Coronary artery (tissue), 2 donors: ENCODE measurements at regions not wholly inside any gene's neighbourhood (a gene's known extent, or its start where the extent isn't known, plus 50 kb on each side); places are given as distances from the start of the nearest gene placed in this dataset.

Experiments
- DNase-seq: peaks from one replicate; pipeline ENCODE4 v3.0.0-alpha.2; 2017; ENCODE audit warnings: low spot score
- H3K27ac ChIP-seq, 2 donors: fragments of 200-600 bp; sonication (generic); one replicate each; pipeline ENCODE4 v1.5.1; 2016 to 2019
- H3K4me3 ChIP-seq: fragments of 200-600 bp; sonication (generic); 2 replicates; pipeline ENCODE4 v1.5.1; 2016; ENCODE audit warnings: mild to moderate bottlenecking, moderate library complexity
- TF ChIP-seq, protein P1 (sequence below): fragments of 200-600 bp; sonication (generic); IDR thresholded peaks from one replicate; pipeline ENCODE4 v1.5.1; 2019; ENCODE audit warnings: antibody characterized with exemption

- no peak overlapping the region for H3K27ac ChIP-seq
- TF ChIP-seq, protein P1, sequence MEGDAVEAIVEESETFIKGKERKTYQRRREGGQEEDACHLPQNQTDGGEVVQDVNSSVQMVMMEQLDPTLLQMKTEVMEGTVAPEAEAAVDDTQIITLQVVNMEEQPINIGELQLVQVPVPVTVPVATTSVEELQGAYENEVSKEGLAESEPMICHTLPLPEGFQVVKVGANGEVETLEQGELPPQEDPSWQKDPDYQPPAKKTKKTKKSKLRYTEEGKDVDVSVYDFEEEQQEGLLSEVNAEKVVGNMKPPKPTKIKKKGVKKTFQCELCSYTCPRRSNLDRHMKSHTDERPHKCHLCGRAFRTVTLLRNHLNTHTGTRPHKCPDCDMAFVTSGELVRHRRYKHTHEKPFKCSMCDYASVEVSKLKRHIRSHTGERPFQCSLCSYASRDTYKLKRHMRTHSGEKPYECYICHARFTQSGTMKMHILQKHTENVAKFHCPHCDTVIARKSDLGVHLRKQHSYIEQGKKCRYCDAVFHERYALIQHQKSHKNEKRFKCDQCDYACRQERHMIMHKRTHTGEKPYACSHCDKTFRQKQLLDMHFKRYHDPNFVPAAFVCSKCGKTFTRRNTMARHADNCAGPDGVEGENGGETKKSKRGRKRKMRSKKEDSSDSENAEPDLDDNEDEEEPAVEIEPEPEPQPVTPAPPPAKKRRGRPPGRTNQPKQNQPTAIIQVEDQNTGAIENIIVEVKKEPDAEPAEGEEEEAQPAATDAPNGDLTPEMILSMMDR, result no peak
- no peak overlapping the region for H3K4me3 ChIP-seq
- no peak for DNase-seq
Measured at GRCh38 chr3:115498898-115499297, 124.4 kb upstream of the GAP43 start.

- TF ChIP-seq, protein P1, result no peak
- Histone ChIP-seq H3K4me3 (no peak overlapping the region), H3K27ac (no peak overlapping the region)
- DNase-seq, result no peak
Measured at GRCh38 chr3:115499666-115500065, 123.6 kb upstream of the GAP43 start.

DNA sequence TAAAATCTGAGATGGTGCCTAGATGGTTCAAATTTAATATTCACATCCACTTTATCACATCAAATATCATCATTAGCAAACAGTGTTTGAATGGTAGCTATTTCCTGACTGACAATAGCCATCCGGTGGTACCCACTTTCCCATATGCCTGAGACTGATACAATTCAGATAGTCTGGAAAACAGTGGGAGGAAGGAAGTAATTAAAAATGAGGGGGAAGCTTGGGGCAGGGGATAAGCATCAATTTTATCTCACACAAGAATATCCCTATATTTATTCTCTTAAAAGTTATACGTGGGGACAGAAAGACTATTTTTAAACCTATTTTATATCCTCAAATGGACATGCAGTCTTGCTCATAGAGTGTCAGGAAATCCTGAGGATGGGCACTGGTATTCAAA lies 122.5 kb upstream of the GAP43 start:
- no peak overlapping the region for H3K4me3 ChIP-seq
- TF ChIP-seq, protein P1, result no peak
- H3K27ac ChIP-seq, result no peak overlapping the region
- no peak for DNase-seq

GRCh38 chr3:115502128-115502527 lies 121.2 kb upstream of the GAP43 start:
- H3K27ac ChIP-seq, result no peak overlapping the region
- no peak for DNase-seq
- TF ChIP-seq, protein P1, result no peak
- no peak overlapping the region for H3K4me3 ChIP-seq

DNA sequence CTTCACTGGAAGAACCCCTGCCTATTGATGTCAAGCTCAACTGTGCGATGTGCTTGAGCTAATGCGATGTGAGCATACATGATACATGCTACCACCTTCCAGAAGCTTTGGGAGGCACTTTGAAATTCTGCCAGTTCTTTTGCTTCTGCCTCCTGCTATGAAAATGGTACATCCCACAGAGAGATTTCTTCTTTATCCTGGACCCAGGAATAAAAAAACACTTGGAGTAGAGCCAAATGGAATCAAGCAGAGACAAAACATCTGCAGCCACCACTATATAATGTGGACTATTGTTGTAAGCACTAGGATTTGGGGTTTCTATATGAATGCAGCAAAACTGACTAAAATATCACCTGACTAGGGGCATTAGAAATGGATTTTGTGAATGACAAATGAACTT lies 119.9 kb upstream of the GAP43 start:
- TF ChIP-seq, protein P1, result no peak
- H3K4me3 ChIP-seq, result no peak overlapping the region
- DNase-seq, result no peak
- no peak overlapping the region for H3K27ac ChIP-seq

DNA sequence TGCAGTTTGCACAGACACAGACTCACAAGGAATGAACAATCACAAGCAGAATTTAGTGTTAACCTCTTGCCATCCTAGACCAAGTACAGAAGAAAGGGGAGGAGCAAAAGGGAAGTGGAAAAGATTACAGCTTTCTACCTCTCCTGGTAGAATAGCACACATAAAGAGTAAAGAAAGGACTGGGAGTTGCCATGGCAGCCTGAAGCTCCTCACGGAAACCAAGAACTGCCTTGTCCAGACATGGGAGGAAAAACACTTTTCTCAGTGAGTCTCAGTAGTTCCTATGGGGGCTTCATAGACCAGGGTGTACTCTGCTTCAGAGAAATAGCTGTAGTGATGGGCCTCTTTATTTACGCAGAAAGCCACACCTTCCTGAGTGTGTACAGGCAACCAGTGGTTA lies 114.7 kb upstream of the GAP43 start:
- no peak overlapping the region for H3K27ac ChIP-seq
- no peak overlapping the region for H3K4me3 ChIP-seq
- TF ChIP-seq, protein P1, result no peak
- no peak for DNase-seq

GRCh38 chr3:115512565-115513415 lies 110.5 kb upstream of the GAP43 start:
- DNase-seq, result no peak
- peak overlapping the region; percentile 7 to 34 for H3K27ac ChIP-seq
- TF ChIP-seq, protein P1, result no peak
- H3K4me3 ChIP-seq, result peak overlapping the region; percentile 71
